Tibial artery (tissue), 4 donors: ENCODE measurements at regions not wholly inside any gene's neighbourhood (a gene's known extent, or its start where the extent isn't known, plus 50 kb on each side); places are given as distances from the start of the nearest gene placed in this dataset.
"Not testable (repeated sequence)": the region's sequence is repeated elsewhere in the genome, so short reads cannot be mapped to it uniquely, and the experiment has no call there.

Source experiments
- DNase-seq, 2 donors: peaks; one replicate each; pipeline ENCODE4 v3.0.0-alpha.2; 2019
- H3K27ac ChIP-seq, 2 donors: fragments of 200-600 bp; sonication (generic) in 1 of 2; 1 replicate in 1 of 2; 2 replicates in 1 of 2; pipeline ENCODE4 v1.5.1; 2018 to 2019; ENCODE audit warnings: mild to moderate bottlenecking in 1 of 2
- H3K27me3 ChIP-seq, 2 donors: fragments of 200-600 bp; sonication (generic) in 1 of 2; one replicate each; pipeline versions ENCODE4 v1.5.1 to v1.6.0; 2016 to 2019
- H3K36me3 ChIP-seq, 3 donors: fragments of 200-600 bp; sonication (generic) in 2 of 3; one replicate each; pipeline ENCODE4 v1.5.1; 2016 to 2019; ENCODE audit warnings: mild to moderate bottlenecking in 2 of 3
- H3K4me1 ChIP-seq, 4 donors: fragments of 200-600 bp; sonication (generic) in 2 of 4; 1 replicate in 3 of 4; 2 replicates in 1 of 4; pipeline ENCODE4 v1.5.1; 2016 to 2019
- H3K4me3 ChIP-seq, 2 donors: fragments of 200-600 bp; sonication (generic) in 1 of 2; 1 replicate in 1 of 2; 2 replicates in 1 of 2; pipeline ENCODE4 v1.5.1; 2018 to 2019; ENCODE audit warnings: mild to moderate bottlenecking in 2 of 2
- H3K9me3 ChIP-seq, 3 donors: fragments of 200-600 bp; sonication (generic) in 1 of 3; one replicate each; pipeline ENCODE4 v1.5.1; 2016 to 2019
- intact Hi-C: fragments of 100-400 bp; cut with DNase I; formaldehyde crosslinking; loops from one replicate; pipeline ENCODE4 v1.15.0; 2023; ENCODE audit warnings: low total_unique reads
- TF ChIP-seq, protein P1 (sequence below), 2 experiments: fragments of 200-600 bp in 1 of 2; fragments of 450-650 bp in 1 of 2; IDR thresholded peaks; one replicate each; pipeline ENCODE4 v1.5.1; 2017 to 2019; ENCODE audit warnings: antibody characterized with exemption in 2 of 2, mild to moderate bottlenecking in 1 of 2, moderate library complexity in 1 of 2

DNA sequence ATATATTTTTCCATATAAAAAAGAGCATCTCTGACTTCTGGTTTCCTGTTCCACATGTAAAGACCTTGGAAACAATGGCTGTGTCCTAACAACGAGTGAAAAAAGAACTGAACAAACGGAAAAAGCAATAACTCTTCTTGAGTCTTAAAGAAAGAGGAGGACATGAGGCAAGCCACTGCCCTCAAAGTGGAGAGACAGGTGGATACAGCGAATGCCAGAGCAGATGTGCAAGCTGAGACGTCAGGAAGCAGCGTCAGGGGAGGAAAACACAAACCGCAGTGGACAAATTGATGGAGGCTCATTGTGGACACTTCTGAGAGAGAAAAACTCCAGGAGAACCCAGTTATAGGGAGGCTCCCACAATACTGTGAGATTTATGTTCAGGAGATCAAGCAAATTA, 208.0 kb upstream of the MME start:
- no peak overlapping the region for H3K4me3 ChIP-seq
- no peaks in the 10 kb centered on the region for H3K27me3 ChIP-seq

GRCh38 chr3:154864947-154865346, 215.2 kb upstream of the MME start:
- Histone ChIP-seq H3K36me3 (no peaks in the 10 kb centered on the region), H3K9me3 (no peaks in the 10 kb centered on the region), H3K4me3 (no peak overlapping the region), H3K27ac (no peak overlapping the region), H3K4me1 (no peaks in the 10 kb centered on the region), H3K27me3 (no peaks in the 10 kb centered on the region)
- intact Hi-C loops: no loop called here
- TF ChIP-seq, protein P1, sequence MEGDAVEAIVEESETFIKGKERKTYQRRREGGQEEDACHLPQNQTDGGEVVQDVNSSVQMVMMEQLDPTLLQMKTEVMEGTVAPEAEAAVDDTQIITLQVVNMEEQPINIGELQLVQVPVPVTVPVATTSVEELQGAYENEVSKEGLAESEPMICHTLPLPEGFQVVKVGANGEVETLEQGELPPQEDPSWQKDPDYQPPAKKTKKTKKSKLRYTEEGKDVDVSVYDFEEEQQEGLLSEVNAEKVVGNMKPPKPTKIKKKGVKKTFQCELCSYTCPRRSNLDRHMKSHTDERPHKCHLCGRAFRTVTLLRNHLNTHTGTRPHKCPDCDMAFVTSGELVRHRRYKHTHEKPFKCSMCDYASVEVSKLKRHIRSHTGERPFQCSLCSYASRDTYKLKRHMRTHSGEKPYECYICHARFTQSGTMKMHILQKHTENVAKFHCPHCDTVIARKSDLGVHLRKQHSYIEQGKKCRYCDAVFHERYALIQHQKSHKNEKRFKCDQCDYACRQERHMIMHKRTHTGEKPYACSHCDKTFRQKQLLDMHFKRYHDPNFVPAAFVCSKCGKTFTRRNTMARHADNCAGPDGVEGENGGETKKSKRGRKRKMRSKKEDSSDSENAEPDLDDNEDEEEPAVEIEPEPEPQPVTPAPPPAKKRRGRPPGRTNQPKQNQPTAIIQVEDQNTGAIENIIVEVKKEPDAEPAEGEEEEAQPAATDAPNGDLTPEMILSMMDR (IDR thresholded peaks at IDR 0.05): no peak
- DNase-seq: no peak

More for the DNA sequence above, 208.0 kb upstream of the MME start:
- TF ChIP-seq, protein P1 (IDR thresholded peaks at IDR 0.05): no peak
- intact Hi-C loops: no loop called here
- H3K36me3 ChIP-seq: no peaks in the 10 kb centered on the region
- DNase-seq: no peak
- H3K27ac ChIP-seq: no peak overlapping the region
- no peaks in the 10 kb centered on the region for H3K9me3 ChIP-seq
- no peaks in the 10 kb centered on the region for H3K4me1 ChIP-seq

- H3K9me3 ChIP-seq: no peaks in the 10 kb centered on the region
- H3K4me3 ChIP-seq: no peak overlapping the region
- intact Hi-C loops: no loop called here
- H3K27ac ChIP-seq: no peak overlapping the region
- no peaks in the 10 kb centered on the region for H3K4me1 ChIP-seq
- no peak for DNase-seq
- no peaks in the 10 kb centered on the region for H3K36me3 ChIP-seq
- no peaks in the 10 kb centered on the region for H3K27me3 ChIP-seq
- TF ChIP-seq, protein P1 (IDR thresholded peaks at IDR 0.05): no peak
Observed at GRCh38 chr3:154862265-154862664, 217.9 kb upstream of the MME start.

GRCh38 chr3:154852998-154853397, 227.1 kb upstream of the MME start:
- H3K27ac ChIP-seq, H3K4me1 ChIP-seq, H3K9me3 ChIP-seq, H3K36me3 ChIP-seq, DNase-seq, H3K4me3 ChIP-seq, intact Hi-C loops, H3K27me3 ChIP-seq: not testable (repeated sequence)

GRCh38 chr3:154852515-154852914, 227.6 kb upstream of the MME start:
- Histone ChIP-seq H3K9me3 (no peaks in the 10 kb centered on the region), H3K4me1 (no peaks in the 10 kb centered on the region), H3K36me3 (no peaks in the 10 kb centered on the region), H3K27ac (no peak overlapping the region), H3K4me3 (no peak overlapping the region), H3K27me3 (no peaks in the 10 kb centered on the region)
- intact Hi-C loops: no loop called here
- no peak for DNase-seq
- TF ChIP-seq, protein P1 (IDR thresholded peaks at IDR 0.05): no peak

DNA sequence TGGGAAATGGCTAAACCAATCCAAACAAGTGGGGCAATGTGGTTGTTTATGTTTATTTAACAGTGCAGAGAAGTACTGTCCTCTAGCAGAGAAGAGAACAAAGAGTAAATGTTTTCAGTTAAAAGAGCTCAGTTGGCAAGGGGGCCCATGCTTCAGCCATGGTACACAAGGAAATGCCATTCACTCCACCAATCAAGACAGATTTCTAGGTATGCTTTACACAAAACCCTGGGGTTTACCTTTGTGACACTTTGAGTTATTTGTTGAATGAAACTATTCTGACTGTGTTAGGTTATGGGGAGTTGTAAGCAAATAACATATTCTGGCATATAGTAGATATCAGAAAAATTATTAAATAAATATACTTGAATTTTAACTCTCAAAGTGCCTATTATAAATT, 228.5 kb upstream of the MME start:
- H3K4me1 ChIP-seq: no peaks in the 10 kb centered on the region
- H3K36me3 ChIP-seq: no peaks in the 10 kb centered on the region
- DNase-seq: no peak

More for the DNA sequence above, 228.5 kb upstream of the MME start:
- Histone ChIP-seq H3K4me3 (no peak overlapping the region), H3K27me3 (no peaks in the 10 kb centered on the region), H3K27ac (no peak overlapping the region), H3K9me3 (no peaks in the 10 kb centered on the region)
- intact Hi-C loops: no loop called here
- TF ChIP-seq, protein P1 (IDR thresholded peaks at IDR 0.05): no peak
